GM23338 (cell line): ENCODE measurements at regions not wholly inside any gene's neighbourhood (a gene's known extent, or its start where the extent isn't known, plus 50 kb on each side); places are given as distances from the start of the nearest gene placed in this dataset.

Experiments
- ATAC-seq: fragments of 200-7000 bp; cut with Tn5 transposase; 3 replicates; pipeline ENCODE4 v1.9.1; 2020
- DNase-seq: peaks from one replicate; pipeline ENCODE4 v3.0.0-alpha.2; 2015; ENCODE audit warnings: low spot score
- H2AFZ ChIP-seq: fragments of 200-600 bp; sonication (generic); 2 replicates; pipeline ENCODE4 v1.8.0; 2016; ENCODE audit warnings: antibody characterized with exemption, mild to moderate bottlenecking, moderate library complexity
- H3F3A ChIP-seq: fragments of 200-600 bp; sonication (generic); replicated peaks from 2 replicates; pipeline ENCODE4 v1.8.0; 2017; ENCODE audit warnings: antibody characterized with exemption, mixed run types, low read depth
- H3K27ac ChIP-seq: fragments of 200-600 bp; sonication (generic); 2 replicates; pipeline ENCODE4 v1.6.1; 2016; ENCODE audit warnings: low read depth
- H3K27me3 ChIP-seq: fragments of 200-600 bp; sonication (generic); 2 replicates; pipeline ENCODE4 v1.8.0; 2016; ENCODE audit warnings: mild to moderate bottlenecking, mixed run types, moderate library complexity; ENCODE audit not compliant: insufficient read depth
- H3K36me3 ChIP-seq: fragments of 200-600 bp; sonication (generic); 2 replicates; pipeline ENCODE4 v1.8.0; 2016; ENCODE audit warnings: mild to moderate bottlenecking; ENCODE audit not compliant: insufficient read depth
- H3K4me1 ChIP-seq: fragments of 200-600 bp; sonication (generic); 2 replicates; pipeline ENCODE4 v1.8.0; 2016; ENCODE audit warnings: mild to moderate bottlenecking, moderate library complexity; ENCODE audit not compliant: insufficient read depth
- H3K4me2 ChIP-seq: fragments of 200-600 bp; sonication (generic); 2 replicates; pipeline ENCODE4 v1.7.1; 2017; ENCODE audit warnings: mixed run types
- H3K4me3 ChIP-seq: fragments of 200-600 bp; sonication (generic); 2 replicates; pipeline ENCODE4 v1.6.1; 2016; ENCODE audit warnings: mixed run types
- H3K79me2 ChIP-seq: fragments of 200-600 bp; sonication (generic); replicated peaks from 2 replicates; pipeline ENCODE4 v1.8.0; 2017; ENCODE audit warnings: mild to moderate bottlenecking; ENCODE audit not compliant: insufficient read depth
- H3K9me2 ChIP-seq: fragments of 200-600 bp; sonication (generic); 2 replicates; pipeline ENCODE4 v1.8.0; 2017; ENCODE audit not compliant: insufficient read depth
- H4K20me1 ChIP-seq: fragments of 200-600 bp; sonication (generic); replicated peaks from 2 replicates; pipeline ENCODE4 v1.8.0; 2017; ENCODE audit warnings: mild to moderate bottlenecking; ENCODE audit not compliant: insufficient read depth
- H3K27ac Mint-ChIP-seq: 2 replicates; pipeline ENCODE4 v1.8.0; 2020; ENCODE audit warnings: inconsistent platforms, mild to moderate bottlenecking, moderate library complexity, mixed read lengths
- H3K27me3 Mint-ChIP-seq: 3 replicates; pipeline ENCODE4 v1.8.0; 2022; ENCODE audit warnings: low read depth, mild to moderate bottlenecking, moderate library complexity, mixed read lengths, inconsistent platforms; ENCODE audit not compliant: insufficient read depth, poor library complexity
- H3K36me3 Mint-ChIP-seq: 3 replicates; pipeline ENCODE4 v1.8.0; 2021; ENCODE audit warnings: low read depth, mild to moderate bottlenecking, inconsistent platforms, moderate library complexity, mixed read lengths
- H3K4me1 Mint-ChIP-seq: 3 replicates; pipeline ENCODE4 v1.8.0; 2020; ENCODE audit warnings: mild to moderate bottlenecking, inconsistent platforms, mixed read lengths
- H3K4me3 Mint-ChIP-seq: 3 replicates; pipeline ENCODE4 v1.8.0; 2021; ENCODE audit warnings: moderate library complexity, mild to moderate bottlenecking, inconsistent platforms, mixed read lengths
- H3K9me3 Mint-ChIP-seq: 3 replicates; pipeline ENCODE4 v1.8.0; 2020; ENCODE audit warnings: moderate library complexity, mild to moderate bottlenecking, inconsistent platforms, mixed read lengths
- CREB1 ChIP-seq: fragments of 250-450 bp; sonication (Bioruptor Pico); IDR thresholded peaks from 2 replicates; pipeline ENCODE4 v1.5.0; 2020; ENCODE audit warnings: low read depth, mild to moderate bottlenecking, moderate library complexity
- ETS1 ChIP-seq: IDR thresholded peaks from 2 replicates; pipeline ENCODE4 v1.6.1; 2016; ENCODE audit warnings: antibody characterized with exemption
- EZH2phosphoT487 ChIP-seq: fragments of 200-600 bp; sonication (generic); IDR thresholded peaks from one replicate; pipeline ENCODE4 v1.8.1; 2018; ENCODE audit warnings: antibody characterized with exemption; ENCODE audit not compliant: unreplicated experiment
- NANOG ChIP-seq: IDR thresholded peaks from 2 replicates; pipeline ENCODE4 v1.6.1; 2016; ENCODE audit warnings: antibody characterized with exemption, borderline replicate concordance
- POLR2AphosphoS5 ChIP-seq: IDR thresholded peaks from 2 replicates; pipeline ENCODE4 v1.6.1; 2016; ENCODE audit warnings: antibody characterized with exemption, low read depth
- STAT1 ChIP-seq: IDR thresholded peaks from one replicate; pipeline ENCODE4 v1.6.1; 2016; ENCODE audit warnings: antibody characterized with exemption; ENCODE audit not compliant: unreplicated experiment
- ZNF114 ChIP-seq: fragments of 250-450 bp; sonication (Bioruptor Pico); IDR thresholded peaks from 2 replicates; pipeline ENCODE4 v1.5.0; 2020; ENCODE audit warnings: mild to moderate bottlenecking, moderate library complexity
- TF ChIP-seq, protein P1 (sequence below), 2 experiments: fragments of 200-600 bp in 1 of 2; sonication (generic) in 1 of 2; conservative IDR thresholded peaks; 2 replicates each; pipeline versions ENCODE4 v1.5.1 to v1.6.1; 2016 to 2017; ENCODE audit warnings: antibody characterized with exemption in 2 of 2, low read depth in 2 of 2, mild to moderate bottlenecking in 2 of 2, moderate library complexity in 1 of 2

DNA sequence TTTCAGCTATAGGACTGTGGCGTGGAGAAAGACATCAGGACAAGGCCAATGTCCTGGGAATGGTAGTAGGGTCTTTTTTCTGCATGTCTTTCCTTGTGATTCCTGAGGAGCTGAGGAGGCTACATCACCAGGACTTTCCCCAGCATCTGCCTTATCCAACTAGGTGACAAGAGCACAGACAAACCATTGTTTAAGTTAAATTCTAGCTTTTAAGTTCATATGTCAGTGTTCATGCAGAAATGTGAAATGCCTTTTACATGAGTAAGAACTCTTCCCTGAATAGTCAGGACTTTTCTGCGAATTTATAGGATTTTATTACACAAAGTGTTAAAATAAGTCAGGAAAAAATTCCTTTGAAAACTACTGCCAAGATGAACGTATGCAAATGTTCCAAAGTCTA is 154.2 kb downstream of the PTGER3 start (continued):
- TF ChIP-seq ZNF114 (CRISPR knock-in tag): no peak
- no peak for TF ChIP-seq ETS1

GRCh38 chr1:70895531-70895930 is 152.1 kb downstream of the PTGER3 start:
- Histone ChIP-seq H3F3A (no peaks in the 10 kb centered on the region), H3K27me3 (no peaks in the 10 kb centered on the region), H3K36me3 (no peaks in the 10 kb centered on the region), H3K27ac (no peak overlapping the region), H3K4me1 (0 out of 2 replicates have a peak, but pooled peaks cover 5% of the 10 kb centered on the region), H3K4me3 (no peak overlapping the region), H3K9me2 (no peaks in the 10 kb centered on the region), H3K4me2 (no peak overlapping the region), H3K79me2 (no peaks in the 10 kb centered on the region), H4K20me1 (no peaks in the 10 kb centered on the region), H2AFZ (no peak overlapping the region)
- no peak for DNase-seq
- H3K4me1 Mint-ChIP-seq: peaks cover 14% of the 10 kb centered on the region
- H3K4me3 Mint-ChIP-seq: no peak overlapping the region
- ATAC-seq: no peak
- no peaks in the 10 kb centered on the region for H3K9me3 Mint-ChIP-seq
- peaks cover 2% of the 10 kb centered on the region for H3K27me3 Mint-ChIP-seq
- peak overlapping the region; percentile 8; the same call in 1 of the 2 replicates for H3K27ac Mint-ChIP-seq
- H3K36me3 Mint-ChIP-seq: no peaks in the 10 kb centered on the region
- TF ChIP-seq, protein P1, sequence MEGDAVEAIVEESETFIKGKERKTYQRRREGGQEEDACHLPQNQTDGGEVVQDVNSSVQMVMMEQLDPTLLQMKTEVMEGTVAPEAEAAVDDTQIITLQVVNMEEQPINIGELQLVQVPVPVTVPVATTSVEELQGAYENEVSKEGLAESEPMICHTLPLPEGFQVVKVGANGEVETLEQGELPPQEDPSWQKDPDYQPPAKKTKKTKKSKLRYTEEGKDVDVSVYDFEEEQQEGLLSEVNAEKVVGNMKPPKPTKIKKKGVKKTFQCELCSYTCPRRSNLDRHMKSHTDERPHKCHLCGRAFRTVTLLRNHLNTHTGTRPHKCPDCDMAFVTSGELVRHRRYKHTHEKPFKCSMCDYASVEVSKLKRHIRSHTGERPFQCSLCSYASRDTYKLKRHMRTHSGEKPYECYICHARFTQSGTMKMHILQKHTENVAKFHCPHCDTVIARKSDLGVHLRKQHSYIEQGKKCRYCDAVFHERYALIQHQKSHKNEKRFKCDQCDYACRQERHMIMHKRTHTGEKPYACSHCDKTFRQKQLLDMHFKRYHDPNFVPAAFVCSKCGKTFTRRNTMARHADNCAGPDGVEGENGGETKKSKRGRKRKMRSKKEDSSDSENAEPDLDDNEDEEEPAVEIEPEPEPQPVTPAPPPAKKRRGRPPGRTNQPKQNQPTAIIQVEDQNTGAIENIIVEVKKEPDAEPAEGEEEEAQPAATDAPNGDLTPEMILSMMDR (conservative IDR thresholded peaks at IDR 0.05; ENCODE audit: low read depth in 2 of 2): no peak
- TF ChIP-seq STAT1 (no peak), NANOG (no peak), CREB1 (CRISPR knock-in tag) (no peak)

- Histone ChIP-seq H3K79me2 (no peaks in the 10 kb centered on the region), H3F3A (no peaks in the 10 kb centered on the region), H4K20me1 (no peaks in the 10 kb centered on the region), H3K4me2 (no peak overlapping the region), H3K27me3 (no peaks in the 10 kb centered on the region), H2AFZ (no peak overlapping the region), H3K27ac (no peak overlapping the region), H3K4me3 (no peak overlapping the region), H3K36me3 (no peaks in the 10 kb centered on the region), H3K9me2 (no peaks in the 10 kb centered on the region), H3K4me1 (0 out of 2 replicates have a peak, but pooled peaks cover 5% of the 10 kb centered on the region)
- no peak overlapping the region for H3K4me3 Mint-ChIP-seq
- no peak for TF ChIP-seq ZNF114 (CRISPR knock-in tag)
- TF ChIP-seq, protein P1 (conservative IDR thresholded peaks at IDR 0.05; ENCODE audit: low read depth in 2 of 2): peak; percentile 28 to 57
- TF ChIP-seq CREB1 (CRISPR knock-in tag): no peak
- no peak for TF ChIP-seq NANOG
- no peak for TF ChIP-seq POLR2AphosphoS5
- TF ChIP-seq EZH2phosphoT487: no peak
- peaks cover 2% of the 10 kb centered on the region for H3K27me3 Mint-ChIP-seq
- peak; percentile 28 for DNase-seq
- no peak overlapping the region for H3K27ac Mint-ChIP-seq
- H3K4me1 Mint-ChIP-seq: peaks cover 14% of the 10 kb centered on the region
- H3K9me3 Mint-ChIP-seq: no peaks in the 10 kb centered on the region
- H3K36me3 Mint-ChIP-seq: no peaks in the 10 kb centered on the region
- ATAC-seq: peak; percentile 66
Observed at GRCh38 chr1:70896224-70896623, 151.4 kb downstream of the PTGER3 start.
